ENCODE measurements at regions not wholly inside any gene's neighbourhood (a gene's known extent, or its start where the extent isn't known, plus 50 kb on each side); places are given as distances from the start of the nearest gene placed in this dataset.
"Not testable (repeated sequence)": the region's sequence is repeated elsewhere in the genome, so short reads cannot be mapped to it uniquely, and the experiment has no call there.

- Histone ChIP-seq H3K36me3 (ENCODE audit: insufficient read depth, low read length) (no peaks in the 10 kb centered on the region), H3K4me1 (ENCODE audit: insufficient read depth, low read length) (no peaks in the 10 kb centered on the region), H3K27me3 (ENCODE audit: insufficient read depth, low read length) (no peaks in the 10 kb centered on the region), H4K20me1 (ENCODE audit: insufficient read depth, low read length) (no peaks in the 10 kb centered on the region), H3K27ac (ENCODE audit: low read depth, low read length) (no peak overlapping the region), H2AFZ (ENCODE audit: low read length) (no peak overlapping the region), H3K4me3 (ENCODE audit: insufficient read depth, low read length) (no peak overlapping the region), H3K4me2 (ENCODE audit: insufficient read depth, low read length) (no peak overlapping the region), H3K9me3 (ENCODE audit: low read depth, low read length) (no peaks in the 10 kb centered on the region), H3K79me2 (ENCODE audit: insufficient read depth, low read length) (no peaks in the 10 kb centered on the region)
- TF ChIP-seq, protein P1, sequence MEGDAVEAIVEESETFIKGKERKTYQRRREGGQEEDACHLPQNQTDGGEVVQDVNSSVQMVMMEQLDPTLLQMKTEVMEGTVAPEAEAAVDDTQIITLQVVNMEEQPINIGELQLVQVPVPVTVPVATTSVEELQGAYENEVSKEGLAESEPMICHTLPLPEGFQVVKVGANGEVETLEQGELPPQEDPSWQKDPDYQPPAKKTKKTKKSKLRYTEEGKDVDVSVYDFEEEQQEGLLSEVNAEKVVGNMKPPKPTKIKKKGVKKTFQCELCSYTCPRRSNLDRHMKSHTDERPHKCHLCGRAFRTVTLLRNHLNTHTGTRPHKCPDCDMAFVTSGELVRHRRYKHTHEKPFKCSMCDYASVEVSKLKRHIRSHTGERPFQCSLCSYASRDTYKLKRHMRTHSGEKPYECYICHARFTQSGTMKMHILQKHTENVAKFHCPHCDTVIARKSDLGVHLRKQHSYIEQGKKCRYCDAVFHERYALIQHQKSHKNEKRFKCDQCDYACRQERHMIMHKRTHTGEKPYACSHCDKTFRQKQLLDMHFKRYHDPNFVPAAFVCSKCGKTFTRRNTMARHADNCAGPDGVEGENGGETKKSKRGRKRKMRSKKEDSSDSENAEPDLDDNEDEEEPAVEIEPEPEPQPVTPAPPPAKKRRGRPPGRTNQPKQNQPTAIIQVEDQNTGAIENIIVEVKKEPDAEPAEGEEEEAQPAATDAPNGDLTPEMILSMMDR (IDR thresholded peaks at IDR 0.05; ENCODE audit: extremely low read depth, low read depth, low read length), result no peak
- no peak for DNase-seq (ENCODE audit: insufficient read length, low spot score, missing footprints)
Observed at GRCh38 chr5:84870369-84870768, 485.7 kb upstream of the EDIL3 start.

DNA sequence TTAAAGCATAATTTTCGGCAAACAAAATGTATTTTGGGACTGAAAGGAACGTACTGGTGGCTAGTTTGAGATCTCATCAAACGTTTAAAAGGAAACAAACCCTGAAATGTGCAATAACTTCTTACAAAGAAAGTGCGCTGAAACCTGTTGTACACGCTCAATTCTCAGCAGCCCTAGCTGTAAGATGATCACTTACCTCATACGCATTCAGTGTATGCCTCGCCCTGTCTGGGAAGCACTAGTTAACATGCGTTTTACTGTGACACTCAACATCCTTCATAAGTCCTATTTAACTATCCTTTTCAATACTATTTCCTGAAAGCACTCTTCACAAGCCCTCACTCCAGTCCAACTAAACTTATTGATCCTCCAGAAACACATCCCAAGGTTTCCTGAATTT lies 485.0 kb upstream of the EDIL3 start:
- TF ChIP-seq, protein P1 (IDR thresholded peaks at IDR 0.05; ENCODE audit: extremely low read depth, low read depth, low read length), result no peak
- H3K4me1 ChIP-seq (ENCODE audit: insufficient read depth, low read length), result no peaks in the 10 kb centered on the region
- H4K20me1 ChIP-seq (ENCODE audit: insufficient read depth, low read length), result no peaks in the 10 kb centered on the region
- H3K79me2 ChIP-seq (ENCODE audit: insufficient read depth, low read length), result no peaks in the 10 kb centered on the region
- no peaks in the 10 kb centered on the region for H3K9me3 ChIP-seq (ENCODE audit: low read depth, low read length)
- no peak overlapping the region for H3K27ac ChIP-seq (ENCODE audit: low read depth, low read length)
- no peak overlapping the region for H2AFZ ChIP-seq (ENCODE audit: low read length)
- H3K4me2 ChIP-seq (ENCODE audit: insufficient read depth, low read length), result no peak overlapping the region
- no peak overlapping the region for H3K4me3 ChIP-seq (ENCODE audit: insufficient read depth, low read length)
- no peaks in the 10 kb centered on the region for H3K36me3 ChIP-seq (ENCODE audit: insufficient read depth, low read length)
- DNase-seq (ENCODE audit: insufficient read length, low spot score, missing footprints), result no peak
- H3K27me3 ChIP-seq (ENCODE audit: insufficient read depth, low read length), result no peaks in the 10 kb centered on the region

- H2AFZ ChIP-seq (ENCODE audit: low read length); DNase-seq (ENCODE audit: insufficient read length, low spot score, missing footprints); H3K36me3 ChIP-seq (ENCODE audit: insufficient read depth, low read length); H3K9me3 ChIP-seq (ENCODE audit: low read depth, low read length); H3K27ac ChIP-seq (ENCODE audit: low read depth, low read length); H3K4me2 ChIP-seq (ENCODE audit: insufficient read depth, low read length); H3K4me3 ChIP-seq (ENCODE audit: insufficient read depth, low read length); H3K79me2 ChIP-seq (ENCODE audit: insufficient read depth, low read length); H3K4me1 ChIP-seq (ENCODE audit: insufficient read depth, low read length); H3K27me3 ChIP-seq (ENCODE audit: insufficient read depth, low read length); H4K20me1 ChIP-seq (ENCODE audit: insufficient read depth, low read length): not testable (repeated sequence)
Observed at GRCh38 chr5:84863936-84864335, 479.3 kb upstream of the EDIL3 start.

DNA sequence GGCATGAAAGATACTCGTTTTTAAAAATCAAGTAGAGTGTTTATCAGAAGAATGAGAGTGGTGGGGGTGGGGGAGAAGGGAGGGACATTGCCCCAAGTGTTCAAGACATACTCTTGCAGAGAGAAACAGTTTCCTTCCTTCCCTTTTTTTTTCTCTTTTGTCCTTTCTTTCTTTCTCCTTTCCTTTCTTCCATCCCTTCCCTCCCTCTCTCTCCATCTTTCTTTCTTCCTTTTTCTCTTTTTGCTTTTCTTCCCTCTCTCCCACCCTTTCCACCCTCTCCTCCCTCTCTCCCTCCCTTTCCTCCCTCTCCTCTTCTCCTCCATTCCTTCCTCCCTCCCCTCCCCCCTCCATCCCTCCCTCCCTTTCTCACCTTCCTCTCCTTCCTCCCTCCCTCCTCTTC lies 478.3 kb upstream of the EDIL3 start:
- TF ChIP-seq, protein P1 (IDR thresholded peaks at IDR 0.05; ENCODE audit: extremely low read depth, low read depth, low read length), result no peak
- no peak for DNase-seq (ENCODE audit: insufficient read length, low spot score, missing footprints)
- no peaks in the 10 kb centered on the region for H4K20me1 ChIP-seq (ENCODE audit: insufficient read depth, low read length)
- no peaks in the 10 kb centered on the region for H3K36me3 ChIP-seq (ENCODE audit: insufficient read depth, low read length)
- H3K27ac ChIP-seq (ENCODE audit: low read depth, low read length), result no peak overlapping the region
- no peak overlapping the region for H3K4me3 ChIP-seq (ENCODE audit: insufficient read depth, low read length)
- H3K27me3 ChIP-seq (ENCODE audit: insufficient read depth, low read length), result no peaks in the 10 kb centered on the region
- no peaks in the 10 kb centered on the region for H3K79me2 ChIP-seq (ENCODE audit: insufficient read depth, low read length)
- no peaks in the 10 kb centered on the region for H3K9me3 ChIP-seq (ENCODE audit: low read depth, low read length)
- no peak overlapping the region for H2AFZ ChIP-seq (ENCODE audit: low read length)
- no peak overlapping the region for H3K4me2 ChIP-seq (ENCODE audit: insufficient read depth, low read length)
- H3K4me1 ChIP-seq (ENCODE audit: insufficient read depth, low read length), result no peaks in the 10 kb centered on the region

DNA sequence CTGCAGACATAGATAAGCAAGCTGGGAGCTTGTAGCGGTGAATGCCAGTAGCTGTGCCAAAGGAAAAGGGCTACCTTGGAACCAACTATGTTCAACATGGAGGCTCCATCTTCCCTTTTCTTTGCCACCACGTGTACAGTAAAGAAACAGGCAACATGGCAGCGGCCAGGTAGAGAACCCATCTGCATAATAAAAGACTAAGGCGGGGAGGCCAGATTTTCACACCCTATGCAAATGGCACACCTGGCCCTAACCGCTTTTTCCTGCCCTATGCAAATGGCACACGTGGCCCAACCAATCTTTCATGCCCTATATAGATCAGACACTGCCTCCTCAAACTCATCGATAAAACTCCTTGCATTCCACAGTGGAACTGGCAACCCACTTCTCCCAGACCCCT lies 477.5 kb upstream of the EDIL3 start:
- H3K27ac ChIP-seq (ENCODE audit: low read depth, low read length), result no peak overlapping the region
- no peaks in the 10 kb centered on the region for H3K27me3 ChIP-seq (ENCODE audit: insufficient read depth, low read length)
- H3K79me2 ChIP-seq (ENCODE audit: insufficient read depth, low read length), result no peaks in the 10 kb centered on the region
- no peaks in the 10 kb centered on the region for H3K9me3 ChIP-seq (ENCODE audit: low read depth, low read length)
- TF ChIP-seq, protein P1 (IDR thresholded peaks at IDR 0.05; ENCODE audit: extremely low read depth, low read depth, low read length), result no peak
- no peaks in the 10 kb centered on the region for H3K36me3 ChIP-seq (ENCODE audit: insufficient read depth, low read length)
- H3K4me1 ChIP-seq (ENCODE audit: insufficient read depth, low read length), result no peaks in the 10 kb centered on the region
- H3K4me2 ChIP-seq (ENCODE audit: insufficient read depth, low read length), result no peak overlapping the region
- H4K20me1 ChIP-seq (ENCODE audit: insufficient read depth, low read length), result no peaks in the 10 kb centered on the region
- no peak for DNase-seq (ENCODE audit: insufficient read length, low spot score, missing footprints)
- H3K4me3 ChIP-seq (ENCODE audit: insufficient read depth, low read length), result no peak overlapping the region
- H2AFZ ChIP-seq (ENCODE audit: low read length), result no peak overlapping the region

All from osteoblast (primary cell).